ENCODE measurements at regions not wholly inside any gene's neighbourhood (a gene's known extent, or its start where the extent isn't known, plus 50 kb on each side); places are given as distances from the start of the nearest gene placed in this dataset.

DNA sequence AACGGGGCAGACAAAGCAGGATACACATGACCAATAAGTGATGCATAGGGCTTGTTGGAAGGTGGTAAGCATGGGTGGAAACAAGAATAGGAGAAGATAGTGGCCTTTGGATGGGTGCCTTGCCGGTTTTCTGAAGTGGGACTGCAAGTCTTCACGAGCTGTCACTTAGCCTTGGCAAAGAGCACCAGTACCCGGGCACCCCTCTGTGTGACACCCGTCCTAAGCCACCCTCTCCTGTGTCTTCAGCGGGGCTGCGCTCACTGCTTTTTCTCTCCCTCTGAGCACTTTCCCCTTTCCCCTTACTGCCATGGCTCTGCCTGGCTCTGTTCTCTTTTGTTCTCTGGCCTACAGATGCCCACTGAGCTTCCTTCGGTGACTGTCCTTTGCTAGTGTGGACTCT is 399.7 kb upstream of the MKI67 start:
- Histone ChIP-seq H3K36me3 (ENCODE audit: control insufficient read depth in 2 of 2, insufficient read depth in 2 of 2, low read length in 1 of 2) (no peaks in the 10 kb centered on the region), H3K27me3 (ENCODE audit: control insufficient read depth in 2 of 2, insufficient read depth in 1 of 2, low read length in 1 of 2) (no peaks in the 10 kb centered on the region), H3K4me1 (ENCODE audit: control insufficient read depth in 2 of 2, insufficient read depth in 2 of 2, low read length in 2 of 2) (no peaks in the 10 kb centered on the region), H3K9me3 (ENCODE audit: control insufficient read depth in 2 of 2, insufficient read depth in 1 of 2, low read length in 1 of 2) (no peaks in the 10 kb centered on the region), H3K27ac (ENCODE audit: low read depth in 1 of 2, low read length in 1 of 2) (no peak overlapping the region), H3K4me3 (ENCODE audit: low read length in 2 of 2) (no peak overlapping the region)
- 95% methylated on average over 8 of the region's 8 CpGs for WGBS
- DNase-seq (ENCODE audit: low read depth in 6 of 9, low spot score in 9 of 9) = no peak

DNA sequence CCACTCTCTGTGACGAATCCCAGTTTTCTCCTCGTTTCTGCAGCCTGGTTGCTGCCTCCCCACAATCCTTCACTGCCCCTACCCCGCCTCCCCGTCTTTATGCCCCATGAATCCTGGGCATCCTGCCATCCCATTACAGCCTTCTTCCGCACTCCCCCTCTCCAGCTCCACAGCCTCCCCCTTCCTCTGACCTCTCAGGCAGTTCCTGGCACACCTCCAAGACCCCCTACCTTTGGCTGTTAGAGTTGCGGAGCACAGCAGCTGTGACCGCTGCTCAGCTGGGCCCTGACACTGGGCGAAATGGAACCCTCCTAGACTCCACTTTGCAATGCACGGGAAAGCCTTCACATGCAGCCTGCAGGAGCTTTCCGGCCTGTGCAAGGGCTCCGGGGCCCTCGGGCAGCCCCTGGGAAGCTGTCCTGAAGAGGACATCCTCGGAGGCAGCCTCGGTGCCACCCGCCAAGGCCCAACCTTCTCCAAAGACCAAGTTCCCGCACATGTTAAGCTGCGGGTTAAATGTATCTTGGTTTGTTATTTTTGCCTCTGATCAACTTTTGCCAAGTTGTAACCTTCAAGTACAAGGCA is 400.7 kb upstream of the MKI67 start:
- H3K4me3 ChIP-seq (ENCODE audit: low read length in 2 of 2) = no peak overlapping the region
- no peak overlapping the region for H3K27ac ChIP-seq (ENCODE audit: low read depth in 1 of 2, low read length in 1 of 2)
- no peaks in the 10 kb centered on the region for H3K4me1 ChIP-seq (ENCODE audit: control insufficient read depth in 2 of 2, insufficient read depth in 2 of 2, low read length in 2 of 2)
- WGBS = 88% methylated on average over 17 of the region's 17 CpGs
- H3K9me3 ChIP-seq (ENCODE audit: control insufficient read depth in 2 of 2, insufficient read depth in 1 of 2, low read length in 1 of 2) = no peaks in the 10 kb centered on the region
- H3K36me3 ChIP-seq (ENCODE audit: control insufficient read depth in 2 of 2, insufficient read depth in 2 of 2, low read length in 1 of 2) = no peaks in the 10 kb centered on the region
- H3K27me3 ChIP-seq (ENCODE audit: control insufficient read depth in 2 of 2, insufficient read depth in 1 of 2, low read length in 1 of 2) = no peaks in the 10 kb centered on the region
- DNase-seq (ENCODE audit: low read depth in 6 of 9, low spot score in 9 of 9) = no peak

DNA sequence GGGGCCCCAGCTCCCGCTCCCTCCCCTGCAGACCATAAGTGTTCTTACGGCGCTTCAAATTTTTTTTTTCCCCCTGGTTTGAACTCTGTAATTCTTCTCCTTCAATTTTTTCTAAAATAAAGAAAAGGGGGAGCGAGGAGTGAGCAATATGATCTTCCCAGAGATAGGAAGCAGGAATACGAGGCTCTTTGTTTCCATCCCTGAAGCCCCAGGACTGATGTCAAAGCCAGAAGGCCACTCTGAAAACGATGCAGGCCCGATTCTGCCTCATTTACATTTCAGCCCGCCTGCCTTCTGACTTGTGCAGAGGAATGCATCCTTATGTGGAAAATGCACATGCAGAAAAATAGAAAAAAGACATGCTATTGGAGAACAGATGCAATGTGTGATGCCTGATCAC is 401.5 kb upstream of the MKI67 start:
- Histone ChIP-seq H3K4me1 (ENCODE audit: control insufficient read depth in 2 of 2, insufficient read depth in 2 of 2, low read length in 2 of 2) (no peaks in the 10 kb centered on the region), H3K4me3 (ENCODE audit: low read length in 2 of 2) (no peak overlapping the region), H3K27me3 (ENCODE audit: control insufficient read depth in 2 of 2, insufficient read depth in 1 of 2, low read length in 1 of 2) (no peaks in the 10 kb centered on the region), H3K36me3 (ENCODE audit: control insufficient read depth in 2 of 2, insufficient read depth in 2 of 2, low read length in 1 of 2) (no peaks in the 10 kb centered on the region), H3K9me3 (ENCODE audit: control insufficient read depth in 2 of 2, insufficient read depth in 1 of 2, low read length in 1 of 2) (no peaks in the 10 kb centered on the region), H3K27ac (ENCODE audit: low read depth in 1 of 2, low read length in 1 of 2) (no peak overlapping the region)
- WGBS = 71% methylated on average over 8 of the region's 8 CpGs
- no peak for DNase-seq (ENCODE audit: low read depth in 6 of 9, low spot score in 9 of 9)

DNA sequence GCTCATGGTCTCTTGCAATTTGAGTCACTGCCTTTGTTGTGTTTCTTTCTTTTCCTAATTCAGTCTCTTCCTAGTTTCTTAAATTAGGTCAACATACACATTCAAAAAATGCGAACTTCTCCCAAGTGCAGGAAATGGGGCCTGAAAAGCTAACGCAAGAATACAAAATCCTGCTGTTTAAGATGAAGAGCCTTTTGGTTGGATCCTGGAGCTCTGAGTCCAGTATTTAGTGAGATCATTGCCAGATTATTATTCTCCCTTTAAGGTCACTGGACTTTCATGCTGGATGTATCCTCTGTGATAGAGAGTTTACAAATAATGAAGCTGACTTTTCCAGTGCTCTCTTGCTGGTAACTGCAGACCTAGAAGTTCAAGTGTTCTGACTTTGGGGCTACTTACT is 401.9 kb upstream of the MKI67 start:
- Histone ChIP-seq H3K9me3 (ENCODE audit: control insufficient read depth in 2 of 2, insufficient read depth in 1 of 2, low read length in 1 of 2) (no peaks in the 10 kb centered on the region), H3K4me3 (ENCODE audit: low read length in 2 of 2) (no peak overlapping the region), H3K36me3 (ENCODE audit: control insufficient read depth in 2 of 2, insufficient read depth in 2 of 2, low read length in 1 of 2) (no peaks in the 10 kb centered on the region), H3K27me3 (ENCODE audit: control insufficient read depth in 2 of 2, insufficient read depth in 1 of 2, low read length in 1 of 2) (no peaks in the 10 kb centered on the region), H3K4me1 (ENCODE audit: control insufficient read depth in 2 of 2, insufficient read depth in 2 of 2, low read length in 2 of 2) (no peaks in the 10 kb centered on the region), H3K27ac (ENCODE audit: low read depth in 1 of 2, low read length in 1 of 2) (no peak overlapping the region)
- WGBS = 81% methylated on average over 2 of the region's 2 CpGs
- DNase-seq (ENCODE audit: low read depth in 6 of 9, low spot score in 9 of 9) = no peak

DNA sequence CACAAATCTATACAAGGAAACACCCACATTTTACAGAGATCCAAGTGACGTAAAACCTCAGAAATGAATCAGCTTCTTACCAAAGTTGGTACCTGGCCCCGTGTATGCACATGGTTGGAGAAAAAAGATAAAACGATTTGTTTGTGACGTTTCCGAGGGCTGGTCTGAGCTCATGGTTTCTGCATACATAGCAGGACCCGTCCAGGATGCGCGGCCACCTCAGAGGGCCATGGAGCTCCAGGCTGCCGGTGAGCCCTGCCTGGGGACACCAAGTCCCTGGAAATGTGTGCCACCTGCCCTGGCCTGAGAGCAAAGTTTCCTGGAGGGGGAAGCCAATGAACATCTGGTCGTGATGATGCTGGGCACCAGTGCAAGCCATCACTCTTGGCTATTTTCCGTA is 402.6 kb upstream of the MKI67 start:
- H3K4me1 ChIP-seq (ENCODE audit: control insufficient read depth in 2 of 2, insufficient read depth in 2 of 2, low read length in 2 of 2) = no peaks in the 10 kb centered on the region
- H3K36me3 ChIP-seq (ENCODE audit: control insufficient read depth in 2 of 2, insufficient read depth in 2 of 2, low read length in 1 of 2) = no peaks in the 10 kb centered on the region
- no peak overlapping the region for H3K4me3 ChIP-seq (ENCODE audit: low read length in 2 of 2)
- H3K27me3 ChIP-seq (ENCODE audit: control insufficient read depth in 2 of 2, insufficient read depth in 1 of 2, low read length in 1 of 2) = no peaks in the 10 kb centered on the region
- no peak overlapping the region for H3K27ac ChIP-seq (ENCODE audit: low read depth in 1 of 2, low read length in 1 of 2)
- WGBS = 88% methylated on average over 11 of the region's 11 CpGs
- DNase-seq (ENCODE audit: low read depth in 6 of 9, low spot score in 9 of 9) = no peak
- H3K9me3 ChIP-seq (ENCODE audit: control insufficient read depth in 2 of 2, insufficient read depth in 1 of 2, low read length in 1 of 2) = no peaks in the 10 kb centered on the region

DNA sequence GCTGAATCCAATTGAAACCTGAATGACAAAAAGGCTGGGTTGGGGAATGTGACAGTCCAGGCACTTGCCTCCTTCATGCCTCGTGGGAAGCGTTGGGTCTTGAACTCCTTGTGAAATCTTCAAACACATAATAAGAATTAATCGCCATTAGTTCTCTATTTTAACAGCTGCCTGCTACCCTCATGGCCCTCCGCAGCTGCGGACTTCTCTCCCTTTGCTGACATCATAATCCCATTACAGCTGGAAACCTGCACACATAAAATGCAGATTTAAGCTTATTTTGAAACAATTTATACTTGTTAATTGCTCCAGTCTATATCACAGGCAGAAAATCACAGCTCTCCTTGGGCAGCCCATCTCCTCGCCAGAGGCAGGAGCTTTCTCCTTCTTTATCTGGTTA is 403.0 kb upstream of the MKI67 start:
- Histone ChIP-seq H3K27ac (ENCODE audit: low read depth in 1 of 2, low read length in 1 of 2) (no peak overlapping the region), H3K27me3 (ENCODE audit: control insufficient read depth in 2 of 2, insufficient read depth in 1 of 2, low read length in 1 of 2) (no peaks in the 10 kb centered on the region), H3K36me3 (ENCODE audit: control insufficient read depth in 2 of 2, insufficient read depth in 2 of 2, low read length in 1 of 2) (no peaks in the 10 kb centered on the region), H3K9me3 (ENCODE audit: control insufficient read depth in 2 of 2, insufficient read depth in 1 of 2, low read length in 1 of 2) (no peaks in the 10 kb centered on the region), H3K4me3 (ENCODE audit: low read length in 2 of 2) (no peak overlapping the region), H3K4me1 (ENCODE audit: control insufficient read depth in 2 of 2, insufficient read depth in 2 of 2, low read length in 2 of 2) (no peaks in the 10 kb centered on the region)
- WGBS = 78% methylated on average over 6 of the region's 6 CpGs
- no peak for DNase-seq (ENCODE audit: low read depth in 6 of 9, low spot score in 9 of 9)

- no peaks in the 10 kb centered on the region for H3K4me1 ChIP-seq (ENCODE audit: control insufficient read depth in 2 of 2, insufficient read depth in 2 of 2, low read length in 2 of 2)
- no peaks in the 10 kb centered on the region for H3K9me3 ChIP-seq (ENCODE audit: control insufficient read depth in 2 of 2, insufficient read depth in 1 of 2, low read length in 1 of 2)
- H3K27me3 ChIP-seq (ENCODE audit: control insufficient read depth in 2 of 2, insufficient read depth in 1 of 2, low read length in 1 of 2) = peaks cover 0 to 5% of the 10 kb centered on the region in 2 donors
- H3K36me3 ChIP-seq (ENCODE audit: control insufficient read depth in 2 of 2, insufficient read depth in 2 of 2, low read length in 1 of 2) = no peaks in the 10 kb centered on the region
- no peak overlapping the region for H3K27ac ChIP-seq (ENCODE audit: low read depth in 1 of 2, low read length in 1 of 2)
- H3K4me3 ChIP-seq (ENCODE audit: low read length in 2 of 2) = no peak overlapping the region
- WGBS = 49% methylated on average over 5 of the region's 5 CpGs
- no peak for DNase-seq (ENCODE audit: low read depth in 6 of 9, low spot score in 9 of 9)
Observed at GRCh38 chr10:128530301-128530700, 404.1 kb upstream of the MKI67 start.

- Histone ChIP-seq H3K27ac (ENCODE audit: low read depth in 1 of 2, low read length in 1 of 2) (no peak overlapping the region), H3K9me3 (ENCODE audit: control insufficient read depth in 2 of 2, insufficient read depth in 1 of 2, low read length in 1 of 2) (no peaks in the 10 kb centered on the region), H3K36me3 (ENCODE audit: control insufficient read depth in 2 of 2, insufficient read depth in 2 of 2, low read length in 1 of 2) (no peaks in the 10 kb centered on the region), H3K27me3 (ENCODE audit: control insufficient read depth in 2 of 2, insufficient read depth in 1 of 2, low read length in 1 of 2) (peaks cover 0 to 7% of the 10 kb centered on the region in 2 donors), H3K4me3 (ENCODE audit: low read length in 2 of 2) (no peak overlapping the region), H3K4me1 (ENCODE audit: control insufficient read depth in 2 of 2, insufficient read depth in 2 of 2, low read length in 2 of 2) (no peaks in the 10 kb centered on the region)
- 48% methylated on average over 2 of the region's 2 CpGs for WGBS
- no peak for DNase-seq (ENCODE audit: low read depth in 6 of 9, low spot score in 9 of 9)
Observed at GRCh38 chr10:128530946-128531345, 404.7 kb upstream of the MKI67 start.

- Histone ChIP-seq H3K4me3 (ENCODE audit: low read length in 2 of 2) (no peak overlapping the region), H3K36me3 (ENCODE audit: control insufficient read depth in 2 of 2, insufficient read depth in 2 of 2, low read length in 1 of 2) (no peaks in the 10 kb centered on the region), H3K4me1 (ENCODE audit: control insufficient read depth in 2 of 2, insufficient read depth in 2 of 2, low read length in 2 of 2) (no peaks in the 10 kb centered on the region), H3K9me3 (ENCODE audit: control insufficient read depth in 2 of 2, insufficient read depth in 1 of 2, low read length in 1 of 2) (no peaks in the 10 kb centered on the region), H3K27ac (ENCODE audit: low read depth in 1 of 2, low read length in 1 of 2) (no peak overlapping the region), H3K27me3 (ENCODE audit: control insufficient read depth in 2 of 2, insufficient read depth in 1 of 2, low read length in 1 of 2) (peaks cover 6 to 26% of the 10 kb centered on the region in 2 donors)
- WGBS = 80% methylated on average over 5 of the region's 5 CpGs
- DNase-seq (ENCODE audit: low read depth in 6 of 9, low spot score in 9 of 9) = no peak
Observed at GRCh38 chr10:128534686-128535085, 408.5 kb upstream of the MKI67 start.

DNA sequence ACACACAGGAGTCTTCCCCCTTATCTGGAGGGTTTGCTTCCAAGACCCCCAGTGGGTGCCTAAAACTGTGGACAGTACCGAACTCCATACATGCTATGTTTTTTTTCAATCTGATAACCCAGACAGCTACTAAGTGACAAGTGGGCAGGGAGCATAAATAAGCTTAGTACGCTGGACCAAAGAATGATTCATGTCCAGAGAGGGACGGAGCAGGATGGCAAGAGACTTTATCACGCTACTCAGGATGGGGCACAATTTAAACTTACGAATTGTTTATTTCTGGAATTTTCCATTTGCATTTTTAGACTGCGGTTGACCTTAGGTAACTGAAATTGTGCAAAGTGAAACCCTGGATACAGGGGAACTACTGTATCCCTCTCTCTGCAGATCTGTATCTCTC is 410.0 kb upstream of the MKI67 start:
- Histone ChIP-seq H3K36me3 (ENCODE audit: control insufficient read depth in 2 of 2, insufficient read depth in 2 of 2, low read length in 1 of 2) (no peaks in the 10 kb centered on the region), H3K27ac (ENCODE audit: low read depth in 1 of 2, low read length in 1 of 2) (no peak overlapping the region), H3K4me3 (ENCODE audit: low read length in 2 of 2) (no peak overlapping the region), H3K27me3 (ENCODE audit: control insufficient read depth in 2 of 2, insufficient read depth in 1 of 2, low read length in 1 of 2) (peaks cover 22 to 42% of the 10 kb centered on the region in 2 donors), H3K9me3 (ENCODE audit: control insufficient read depth in 2 of 2, insufficient read depth in 1 of 2, low read length in 1 of 2) (no peaks in the 10 kb centered on the region), H3K4me1 (ENCODE audit: control insufficient read depth in 2 of 2, insufficient read depth in 2 of 2, low read length in 2 of 2) (no peaks in the 10 kb centered on the region)
- no peak for DNase-seq (ENCODE audit: low read depth in 6 of 9, low spot score in 9 of 9)
- 74% methylated on average over 6 of the region's 6 CpGs for WGBS

Measured in thymus (tissue), 11 donors.